ENCODE measurements at regions not wholly inside any gene's neighbourhood (a gene's known extent, or its start where the extent isn't known, plus 50 kb on each side); places are given as distances from the start of the nearest gene placed in this dataset.

DNA sequence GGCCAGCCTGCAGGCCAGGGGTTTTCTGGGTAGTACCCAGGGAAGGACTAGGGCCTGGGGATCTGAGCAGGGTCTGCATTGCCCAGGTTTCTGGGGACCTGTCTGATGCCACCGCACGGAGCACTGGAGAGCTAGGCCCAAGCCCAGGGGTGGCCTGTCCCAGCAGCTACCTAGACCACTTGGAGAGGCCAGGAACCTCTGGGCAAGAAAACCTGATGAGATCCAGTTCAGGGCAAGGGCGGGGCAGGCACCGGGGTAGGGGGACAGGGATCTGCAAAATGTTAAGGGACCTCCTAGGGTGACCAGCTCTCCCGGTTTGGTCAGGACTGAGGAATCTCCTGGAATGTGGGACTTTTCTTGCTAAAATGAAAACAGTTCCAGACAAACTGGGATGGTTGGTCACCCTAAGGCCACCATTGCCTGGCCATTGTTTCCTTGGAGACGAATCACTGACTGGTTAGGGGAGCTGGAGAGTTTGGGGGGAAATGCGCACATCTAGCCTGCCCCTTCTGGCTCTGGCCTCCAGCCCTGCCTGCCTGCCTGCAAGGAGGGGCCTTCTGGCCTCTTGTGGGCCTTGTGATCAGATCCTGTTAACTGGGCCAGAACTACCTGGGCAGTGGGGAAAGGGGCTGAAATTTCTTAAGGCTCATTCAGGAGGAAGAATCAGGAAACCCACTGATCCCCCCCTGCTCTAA, 117.4 kb upstream of the TLE3 start:
- intact Hi-C loops (cut with DNase I), result no loop called here
- Histone ChIP-seq H3K9me3 (ENCODE audit: control insufficient read depth, low read length) (no peaks in the 10 kb centered on the region), H3K27me3 (ENCODE audit: control insufficient read depth in 1 of 2, insufficient read depth in 2 of 2, low read length in 1 of 2) (no peaks in the 10 kb centered on the region), H3K4me3 (ENCODE audit: low read length in 2 of 2) (no peak overlapping the region), H3K36me3 (ENCODE audit: control insufficient read depth in 1 of 2, insufficient read depth in 2 of 2, low read length in 1 of 2) (no peaks in the 10 kb centered on the region), H3K27ac (ENCODE audit: low read depth in 1 of 2, low read length in 2 of 2) (no peak overlapping the region), H3K4me1 (ENCODE audit: control insufficient read depth in 1 of 2, insufficient read depth in 2 of 2, low read length in 2 of 2) (no peaks in the 10 kb centered on the region)
- no peak for DNase-seq
- no peak for ATAC-seq (ENCODE audit: low FRiP score)
- 94 to 97% methylated on average over 7 of the region's 7 CpGs for WGBS, 2 donors

DNA sequence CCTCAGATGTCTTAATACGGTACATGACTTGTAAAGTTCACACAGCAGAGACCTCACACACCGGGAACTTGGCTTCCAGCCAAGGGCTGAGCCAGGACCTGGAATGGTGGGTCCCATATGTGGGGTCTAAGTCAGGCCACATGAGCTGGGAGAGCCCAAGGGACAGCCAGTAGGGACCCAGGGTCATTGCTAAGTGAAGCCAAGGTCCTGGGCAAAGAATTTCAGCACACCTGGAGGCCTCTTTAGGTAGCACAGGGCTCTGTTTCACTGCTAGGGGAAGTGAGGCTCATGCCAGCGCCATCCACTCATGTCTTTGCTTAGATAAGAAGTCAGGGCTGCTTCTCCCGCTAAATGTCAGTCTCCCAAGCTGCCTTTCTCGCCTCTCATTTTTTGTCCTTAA, 116.6 kb upstream of the TLE3 start:
- Histone ChIP-seq H3K4me3 (ENCODE audit: low read length in 2 of 2) (no peak overlapping the region), H3K4me1 (ENCODE audit: control insufficient read depth in 1 of 2, insufficient read depth in 2 of 2, low read length in 2 of 2) (no peaks in the 10 kb centered on the region), H3K27me3 (ENCODE audit: control insufficient read depth in 1 of 2, insufficient read depth in 2 of 2, low read length in 1 of 2) (no peaks in the 10 kb centered on the region), H3K9me3 (ENCODE audit: control insufficient read depth, low read length) (no peaks in the 10 kb centered on the region), H3K27ac (ENCODE audit: low read depth in 1 of 2, low read length in 2 of 2) (no peak overlapping the region), H3K36me3 (ENCODE audit: control insufficient read depth in 1 of 2, insufficient read depth in 2 of 2, low read length in 1 of 2) (no peaks in the 10 kb centered on the region)
- intact Hi-C loops (cut with DNase I), result no loop called here
- no peak for ATAC-seq (ENCODE audit: low FRiP score)
- 83 to 84% methylated on average over 5 of the region's 5 CpGs for WGBS, 2 donors
- no peak for DNase-seq

DNA sequence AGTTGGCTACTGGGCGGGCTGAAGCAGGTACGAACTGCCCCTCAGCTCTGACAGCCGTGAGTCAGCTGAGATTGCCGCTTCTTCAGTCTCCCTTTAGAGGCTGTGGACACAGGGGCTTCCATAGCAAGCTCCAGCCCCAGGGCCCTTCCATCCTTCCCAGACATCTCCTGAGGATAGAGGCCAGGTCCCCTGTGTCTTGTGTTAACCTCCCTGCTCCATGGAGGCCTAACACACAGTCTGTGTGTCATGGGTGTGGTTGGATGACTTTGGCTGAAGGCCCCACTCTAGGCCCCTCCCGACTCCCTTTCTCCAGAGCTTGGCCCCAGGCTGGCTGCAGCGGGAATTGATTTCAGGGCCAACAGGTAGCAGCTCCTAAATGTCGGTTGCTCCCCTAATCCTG, 116.1 kb upstream of the TLE3 start:
- Histone ChIP-seq H3K9me3 (ENCODE audit: control insufficient read depth, low read length) (no peaks in the 10 kb centered on the region), H3K4me1 (ENCODE audit: control insufficient read depth in 1 of 2, insufficient read depth in 2 of 2, low read length in 2 of 2) (no peaks in the 10 kb centered on the region), H3K4me3 (ENCODE audit: low read length in 2 of 2) (no peak overlapping the region), H3K27ac (ENCODE audit: low read depth in 1 of 2, low read length in 2 of 2) (no peak overlapping the region), H3K27me3 (ENCODE audit: control insufficient read depth in 1 of 2, insufficient read depth in 2 of 2, low read length in 1 of 2) (no peaks in the 10 kb centered on the region), H3K36me3 (ENCODE audit: control insufficient read depth in 1 of 2, insufficient read depth in 2 of 2, low read length in 1 of 2) (no peaks in the 10 kb centered on the region)
- ATAC-seq (ENCODE audit: low FRiP score) (no peak), DNase-seq (no peak)
- intact Hi-C loops (cut with DNase I), result no loop called here
- WGBS, 2 donors, result 95 to 96% methylated on average over 7 of the region's 7 CpGs

DNA sequence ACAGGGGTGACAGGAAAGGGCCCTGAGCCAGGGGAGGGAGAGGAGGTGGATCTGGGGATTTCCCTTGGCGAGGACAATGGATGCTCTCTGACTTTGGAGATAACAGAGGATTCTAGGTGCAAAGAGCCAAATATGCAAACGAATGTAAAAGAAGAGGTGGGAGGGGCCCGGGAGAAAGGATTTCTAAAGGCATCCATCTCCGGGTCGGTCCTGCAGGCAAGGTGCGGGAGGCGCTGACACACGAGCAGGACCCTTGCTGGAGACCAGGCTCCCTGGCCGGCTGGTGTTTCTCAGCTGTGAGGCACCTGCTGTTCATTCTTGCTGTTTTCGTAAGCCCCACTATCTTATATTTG, 115.2 kb upstream of the TLE3 start:
- Histone ChIP-seq H3K4me3 (ENCODE audit: low read length in 2 of 2) (no peak overlapping the region), H3K9me3 (ENCODE audit: control insufficient read depth, low read length) (no peaks in the 10 kb centered on the region), H3K27ac (ENCODE audit: low read depth in 1 of 2, low read length in 2 of 2) (no peak overlapping the region), H3K36me3 (ENCODE audit: control insufficient read depth in 1 of 2, insufficient read depth in 2 of 2, low read length in 1 of 2) (no peaks in the 10 kb centered on the region), H3K4me1 (ENCODE audit: control insufficient read depth in 1 of 2, insufficient read depth in 2 of 2, low read length in 2 of 2) (no peaks in the 10 kb centered on the region), H3K27me3 (ENCODE audit: control insufficient read depth in 1 of 2, insufficient read depth in 2 of 2, low read length in 1 of 2) (no peaks in the 10 kb centered on the region)
- ATAC-seq (ENCODE audit: low FRiP score), result no peak
- 92 to 94% methylated on average over 10 of the region's 10 CpGs for WGBS, 2 donors
- DNase-seq, result no peak
- intact Hi-C loops (cut with DNase I), result no loop called here

DNA sequence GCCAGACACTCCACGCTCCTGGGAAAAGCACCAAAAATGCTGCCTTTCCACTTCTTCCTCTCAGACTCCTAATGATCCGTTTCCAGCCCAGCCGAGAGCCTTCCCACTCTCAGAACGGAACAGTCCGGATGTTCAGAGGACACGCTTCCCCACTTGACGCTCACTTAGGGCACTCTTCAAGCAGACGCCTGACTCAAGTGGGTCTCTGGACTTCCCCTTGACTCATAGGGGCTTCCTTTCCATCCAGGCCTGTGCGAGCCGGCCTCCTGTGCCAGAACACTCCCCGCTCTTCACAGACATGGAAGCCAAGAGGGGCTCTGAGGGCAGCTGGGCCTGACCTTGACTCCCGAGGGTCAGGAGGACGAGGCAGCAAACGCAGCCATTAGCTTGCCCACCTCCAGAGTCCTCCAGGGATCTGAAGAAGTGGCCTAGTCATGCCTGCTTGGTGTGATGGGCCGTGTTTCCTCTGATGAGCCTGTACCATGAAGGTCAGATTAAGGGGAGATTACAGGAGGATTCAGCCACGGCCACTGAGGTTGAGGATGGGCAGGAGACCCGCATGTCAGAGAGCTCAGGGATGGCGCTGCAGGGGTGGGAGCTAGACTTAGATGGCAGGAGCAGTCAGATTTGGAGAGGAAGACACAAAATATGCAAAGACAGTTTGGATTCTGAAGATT, 114.7 kb upstream of the TLE3 start:
- no peak overlapping the region for H3K4me3 ChIP-seq (ENCODE audit: low read length in 2 of 2)
- no peaks in the 10 kb centered on the region for H3K27me3 ChIP-seq (ENCODE audit: control insufficient read depth in 1 of 2, insufficient read depth in 2 of 2, low read length in 1 of 2)
- intact Hi-C loops (cut with DNase I), result no loop called here
- no peaks in the 10 kb centered on the region for H3K36me3 ChIP-seq (ENCODE audit: control insufficient read depth in 1 of 2, insufficient read depth in 2 of 2, low read length in 1 of 2)
- H3K4me1 ChIP-seq (ENCODE audit: control insufficient read depth in 1 of 2, insufficient read depth in 2 of 2, low read length in 2 of 2), result no peaks in the 10 kb centered on the region
- no peak overlapping the region for H3K27ac ChIP-seq (ENCODE audit: low read depth in 1 of 2, low read length in 2 of 2)
- no peaks in the 10 kb centered on the region for H3K9me3 ChIP-seq (ENCODE audit: control insufficient read depth, low read length)
- 95% methylated on average over 18 of the region's 18 CpGs for WGBS, 2 donors
- ATAC-seq (ENCODE audit: low FRiP score) (peak; percentile 12), DNase-seq (no peak)

DNA sequence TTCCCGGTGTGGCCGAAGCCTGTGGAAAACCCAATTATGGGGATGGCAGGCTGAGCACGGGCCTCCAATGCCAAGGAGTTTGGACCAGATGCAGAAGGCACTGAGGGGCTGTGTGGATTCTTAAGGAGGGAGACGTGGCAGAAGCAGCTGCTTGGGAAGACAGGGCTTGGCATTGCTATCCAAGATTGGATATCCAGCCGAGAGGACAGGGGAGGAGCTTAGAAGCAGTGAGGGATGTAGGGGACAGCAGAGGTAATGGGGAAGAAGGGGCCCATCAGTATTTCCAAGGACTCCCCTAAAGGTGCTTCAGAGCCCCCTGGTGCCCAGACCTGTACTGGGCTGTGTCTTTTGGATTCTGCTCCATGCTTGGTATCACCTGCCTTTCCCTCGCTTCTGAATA, 112.8 kb upstream of the TLE3 start:
- intact Hi-C loops (cut with DNase I), result no loop called here
- no peak overlapping the region for H3K4me3 ChIP-seq (ENCODE audit: low read length in 2 of 2)
- H3K36me3 ChIP-seq (ENCODE audit: control insufficient read depth in 1 of 2, insufficient read depth in 2 of 2, low read length in 1 of 2), result no peaks in the 10 kb centered on the region
- no peaks in the 10 kb centered on the region for H3K9me3 ChIP-seq (ENCODE audit: control insufficient read depth, low read length)
- H3K27me3 ChIP-seq (ENCODE audit: control insufficient read depth in 1 of 2, insufficient read depth in 2 of 2, low read length in 1 of 2), result no peaks in the 10 kb centered on the region
- H3K4me1 ChIP-seq (ENCODE audit: control insufficient read depth in 1 of 2, insufficient read depth in 2 of 2, low read length in 2 of 2), result no peaks in the 10 kb centered on the region
- WGBS, 2 donors, result 91 to 94% methylated on average over 6 of the region's 6 CpGs
- no peak for ATAC-seq (ENCODE audit: low FRiP score)
- H3K27ac ChIP-seq (ENCODE audit: low read depth in 1 of 2, low read length in 2 of 2), result no peak overlapping the region
- peak in 1 of 2 donors; percentile 38 for DNase-seq

DNA sequence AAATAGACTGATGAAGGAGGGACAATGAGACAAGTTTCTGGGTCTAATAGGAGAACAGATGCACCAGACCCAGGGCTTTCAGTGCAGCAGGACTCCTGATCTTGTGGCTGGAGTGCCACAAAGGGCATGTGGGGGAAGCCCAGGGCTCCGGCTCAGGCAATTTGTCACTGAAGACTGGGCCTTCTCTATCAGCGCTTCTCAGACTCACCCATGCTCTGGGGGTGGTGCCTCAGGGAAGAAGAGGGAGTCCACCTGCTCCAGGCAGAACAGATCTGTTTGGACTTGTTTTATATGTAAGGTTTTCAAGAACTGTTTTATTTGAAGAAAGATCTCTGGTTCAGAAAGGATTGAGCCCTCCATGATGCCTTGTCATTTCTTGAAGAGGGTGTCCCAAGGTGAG, 112.4 kb upstream of the TLE3 start:
- DNase-seq (peak in 1 of 2 donors; percentile 51), ATAC-seq (ENCODE audit: low FRiP score) (no peak)
- 98 to 100% methylated on average over 2 of the region's 2 CpGs for WGBS, 2 donors

DNA sequence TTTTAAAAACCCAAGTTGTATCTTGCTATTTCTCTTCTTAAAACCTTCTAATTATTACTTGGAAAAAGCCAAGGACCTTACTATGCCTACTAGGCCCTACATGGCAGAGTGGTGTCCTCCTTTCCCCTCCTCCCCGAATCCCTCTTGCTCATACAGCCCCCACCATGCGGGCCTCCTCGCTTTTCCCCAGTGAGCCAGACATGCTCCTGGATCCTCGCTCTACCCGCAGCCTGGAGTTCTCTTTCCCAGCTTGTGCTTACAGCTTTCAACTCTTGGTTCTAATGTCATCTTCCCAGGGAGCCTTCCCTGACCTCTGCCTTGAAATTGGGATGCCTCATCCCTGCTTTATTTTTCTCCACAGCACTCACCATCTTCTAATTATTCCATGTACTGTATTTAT, 111.8 kb upstream of the TLE3 start:
- H3K9me3 ChIP-seq (ENCODE audit: control insufficient read depth, low read length), result no peaks in the 10 kb centered on the region
- ATAC-seq (ENCODE audit: low FRiP score) (no peak), DNase-seq (peak in 1 of 2 donors; percentile 49)
- no peak overlapping the region for H3K4me3 ChIP-seq (ENCODE audit: low read length in 2 of 2)
- WGBS, 2 donors, result 97 to 99% methylated on average over 5 of the region's 5 CpGs
- no peaks in the 10 kb centered on the region for H3K27me3 ChIP-seq (ENCODE audit: control insufficient read depth in 1 of 2, insufficient read depth in 2 of 2, low read length in 1 of 2)
- intact Hi-C loops (cut with DNase I), result no loop called here
- H3K4me1 ChIP-seq (ENCODE audit: control insufficient read depth in 1 of 2, insufficient read depth in 2 of 2, low read length in 2 of 2), result no peaks in the 10 kb centered on the region
- no peaks in the 10 kb centered on the region for H3K36me3 ChIP-seq (ENCODE audit: control insufficient read depth in 1 of 2, insufficient read depth in 2 of 2, low read length in 1 of 2)
- no peak overlapping the region for H3K27ac ChIP-seq (ENCODE audit: low read depth in 1 of 2, low read length in 2 of 2)

More for the DNA sequence above, 112.4 kb upstream of the TLE3 start:
- intact Hi-C loops (cut with DNase I), result no loop called here
- Histone ChIP-seq H3K36me3 (ENCODE audit: control insufficient read depth in 1 of 2, insufficient read depth in 2 of 2, low read length in 1 of 2) (no peaks in the 10 kb centered on the region), H3K4me1 (ENCODE audit: control insufficient read depth in 1 of 2, insufficient read depth in 2 of 2, low read length in 2 of 2) (no peaks in the 10 kb centered on the region), H3K9me3 (ENCODE audit: control insufficient read depth, low read length) (no peaks in the 10 kb centered on the region), H3K4me3 (ENCODE audit: low read length in 2 of 2) (no peak overlapping the region), H3K27me3 (ENCODE audit: control insufficient read depth in 1 of 2, insufficient read depth in 2 of 2, low read length in 1 of 2) (no peaks in the 10 kb centered on the region), H3K27ac (ENCODE audit: low read depth in 1 of 2, low read length in 2 of 2) (no peak overlapping the region)

DNA sequence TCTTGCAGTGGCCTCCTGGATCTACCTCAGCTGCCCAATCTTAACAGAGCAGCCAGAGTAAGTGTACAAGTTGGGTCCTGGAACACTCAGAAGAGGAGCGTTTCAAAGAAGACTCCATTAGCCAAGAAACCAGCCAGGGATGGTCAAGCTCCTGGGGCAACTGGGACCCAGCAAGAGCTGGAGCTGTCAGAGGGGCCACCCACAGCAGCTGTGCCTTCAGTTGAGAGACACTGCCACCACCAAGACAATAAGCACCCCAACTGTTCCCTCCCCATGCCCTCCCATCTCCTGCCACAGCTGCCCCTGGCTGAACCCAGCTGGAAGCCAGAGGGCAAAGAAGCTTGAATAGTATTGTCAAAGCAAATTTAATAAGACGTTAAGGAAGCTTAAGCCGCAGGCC, 110.6 kb upstream of the TLE3 start:
- no peak overlapping the region for H3K27ac ChIP-seq (ENCODE audit: low read depth in 1 of 2, low read length in 2 of 2)
- no peak for ATAC-seq (ENCODE audit: low FRiP score)
- 96 to 98% methylated on average over 3 of the region's 3 CpGs for WGBS, 2 donors
- H3K36me3 ChIP-seq (ENCODE audit: control insufficient read depth in 1 of 2, insufficient read depth in 2 of 2, low read length in 1 of 2), result no peaks in the 10 kb centered on the region
- H3K4me3 ChIP-seq (ENCODE audit: low read length in 2 of 2), result no peak overlapping the region
- DNase-seq, result no peak
- no peaks in the 10 kb centered on the region for H3K4me1 ChIP-seq (ENCODE audit: control insufficient read depth in 1 of 2, insufficient read depth in 2 of 2, low read length in 2 of 2)
- H3K27me3 ChIP-seq (ENCODE audit: control insufficient read depth in 1 of 2, insufficient read depth in 2 of 2, low read length in 1 of 2), result no peaks in the 10 kb centered on the region
- intact Hi-C loops (cut with DNase I), result no loop called here
- no peaks in the 10 kb centered on the region for H3K9me3 ChIP-seq (ENCODE audit: control insufficient read depth, low read length)

All from aorta (tissue), 5 donors.